Cardiac muscle cell (in vitro differentiated cells and primary cell): ENCODE measurements at regions not wholly inside any gene's neighbourhood (a gene's known extent, or its start where the extent isn't known, plus 50 kb on each side); places are given as distances from the start of the nearest gene placed in this dataset.

Source experiments
- DNase-seq, 2 donors: peaks; one replicate each; pipeline versions ENCODE4 v3.0.0 to v3.0.0-alpha.2; 2010 to 2017; ENCODE audit warnings: low read depth in 1 of 2, low spot score in 1 of 2
- H3K27ac ChIP-seq: fragments of 200-600 bp; sonication (generic); 2 replicates; pipeline ENCODE4 v1.5.1; 2016
- H3K27me3 ChIP-seq: fragments of 200-600 bp; sonication (generic); 2 replicates; pipeline ENCODE4 v1.6.0; 2016; ENCODE audit warnings: control low read depth
- H3K36me3 ChIP-seq: fragments of 200-600 bp; sonication (generic); 2 replicates; pipeline ENCODE4 v1.5.1; 2016; ENCODE audit warnings: control low read depth
- H3K4me1 ChIP-seq: fragments of 200-600 bp; sonication (generic); 2 replicates; pipeline ENCODE4 v1.8.1; 2017; ENCODE audit warnings: low read depth, mild to moderate bottlenecking, mixed run types
- H3K4me3 ChIP-seq: fragments of 200-600 bp; sonication (generic); 2 replicates; pipeline ENCODE4 v1.5.1; 2016; ENCODE audit warnings: mild to moderate bottlenecking
- H3K9me3 ChIP-seq: fragments of 200-600 bp; sonication (generic); 2 replicates; pipeline ENCODE4 v1.5.1; 2017; ENCODE audit warnings: low read depth, mild to moderate bottlenecking, control low read depth
- TF ChIP-seq, protein P1 (sequence below): IDR thresholded peaks from 2 replicates; pipeline ENCODE4 v1.5.1; 2012; ENCODE audit warnings: low read depth, mild to moderate bottlenecking, low read length

- DNase-seq = no peak
- H3K4me3 ChIP-seq = no peak overlapping the region
- H3K4me1 ChIP-seq = no peaks in the 10 kb centered on the region
- TF ChIP-seq, protein P1, sequence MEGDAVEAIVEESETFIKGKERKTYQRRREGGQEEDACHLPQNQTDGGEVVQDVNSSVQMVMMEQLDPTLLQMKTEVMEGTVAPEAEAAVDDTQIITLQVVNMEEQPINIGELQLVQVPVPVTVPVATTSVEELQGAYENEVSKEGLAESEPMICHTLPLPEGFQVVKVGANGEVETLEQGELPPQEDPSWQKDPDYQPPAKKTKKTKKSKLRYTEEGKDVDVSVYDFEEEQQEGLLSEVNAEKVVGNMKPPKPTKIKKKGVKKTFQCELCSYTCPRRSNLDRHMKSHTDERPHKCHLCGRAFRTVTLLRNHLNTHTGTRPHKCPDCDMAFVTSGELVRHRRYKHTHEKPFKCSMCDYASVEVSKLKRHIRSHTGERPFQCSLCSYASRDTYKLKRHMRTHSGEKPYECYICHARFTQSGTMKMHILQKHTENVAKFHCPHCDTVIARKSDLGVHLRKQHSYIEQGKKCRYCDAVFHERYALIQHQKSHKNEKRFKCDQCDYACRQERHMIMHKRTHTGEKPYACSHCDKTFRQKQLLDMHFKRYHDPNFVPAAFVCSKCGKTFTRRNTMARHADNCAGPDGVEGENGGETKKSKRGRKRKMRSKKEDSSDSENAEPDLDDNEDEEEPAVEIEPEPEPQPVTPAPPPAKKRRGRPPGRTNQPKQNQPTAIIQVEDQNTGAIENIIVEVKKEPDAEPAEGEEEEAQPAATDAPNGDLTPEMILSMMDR = no peak
- no peak overlapping the region for H3K27ac ChIP-seq
- H3K27me3 ChIP-seq = no peaks in the 10 kb centered on the region
- no peaks in the 10 kb centered on the region for H3K9me3 ChIP-seq
- H3K36me3 ChIP-seq = no peaks in the 10 kb centered on the region
Measured at GRCh38 chr13:31029102-31029501, 96.6 kb downstream of the TEX26 start.

DNA sequence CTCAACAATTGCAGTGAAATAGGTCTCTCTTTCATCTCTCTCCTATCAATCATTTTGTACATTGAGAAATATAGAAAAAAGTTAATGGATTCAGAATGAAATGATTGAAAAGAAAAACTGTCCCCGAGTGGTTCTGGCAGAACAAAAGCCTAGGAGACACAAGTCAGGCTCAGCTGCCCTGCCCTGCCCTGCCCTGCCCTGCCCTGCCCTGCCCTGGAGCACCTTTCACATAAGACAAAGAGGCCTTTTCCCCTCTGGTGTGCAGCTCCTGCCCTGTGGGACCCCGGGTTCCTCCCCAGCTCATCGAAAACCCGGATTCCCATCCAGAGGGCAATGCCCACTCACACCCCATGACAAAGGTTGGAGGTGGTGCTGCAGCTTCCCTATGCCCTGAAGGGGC is 94.7 kb downstream of the TEX26 start:
- Histone ChIP-seq H3K4me3 (no peak overlapping the region), H3K9me3 (no peaks in the 10 kb centered on the region), H3K27me3 (no peaks in the 10 kb centered on the region), H3K27ac (no peak overlapping the region), H3K36me3 (no peaks in the 10 kb centered on the region), H3K4me1 (no peaks in the 10 kb centered on the region)
- no peak for DNase-seq
- TF ChIP-seq, protein P1 = no peak
